Liver (tissue), 7 donors: ENCODE measurements at regions not wholly inside any gene's neighbourhood (a gene's known extent, or its start where the extent isn't known, plus 50 kb on each side); places are given as distances from the start of the nearest gene placed in this dataset.

Experiments
- DNase-seq: peaks from one replicate; pipeline ENCODE4 v3.0.0-alpha.2; 2017; ENCODE audit warnings: low spot score
- H3K27ac ChIP-seq, 2 donors: one replicate each; pipeline ENCODE4 v1.7.0; 2013; ENCODE audit warnings: inconsistent platforms in 2 of 2, low read length in 2 of 2, control low read depth in 1 of 2, low read depth in 1 of 2, mild to moderate bottlenecking in 1 of 2
- H3K27me3 ChIP-seq, 4 donors: one replicate each; pipeline versions ENCODE4 v1.6.1 to v1.7.0; 2013; ENCODE audit warnings: low read length in 3 of 4, inconsistent platforms in 1 of 4, mild to moderate bottlenecking in 1 of 4, moderate library complexity in 1 of 4; ENCODE audit not compliant: control insufficient read depth in 4 of 4, insufficient read depth in 4 of 4
- H3K36me3 ChIP-seq, 4 donors: one replicate each; pipeline versions ENCODE4 v1.6.1 to v1.7.0; 2013; ENCODE audit warnings: low read length in 3 of 4, mild to moderate bottlenecking in 3 of 4, low read depth in 1 of 4, moderate library complexity in 1 of 4; ENCODE audit not compliant: control insufficient read depth in 4 of 4, insufficient read depth in 3 of 4
- H3K4me1 ChIP-seq, 4 donors: one replicate each; pipeline versions ENCODE4 v1.6.1 to v1.7.0; 2013; ENCODE audit warnings: low read length in 3 of 4, mild to moderate bottlenecking in 3 of 4, moderate library complexity in 1 of 4; ENCODE audit not compliant: control insufficient read depth in 4 of 4, insufficient read depth in 4 of 4
- H3K4me3 ChIP-seq, 3 donors: one replicate each; pipeline versions ENCODE4 v1.6.1 to v1.7.0; 2013; ENCODE audit warnings: low read length in 3 of 3, control low read depth in 1 of 3, low read depth in 1 of 3, mild to moderate bottlenecking in 1 of 3
- H3K9ac ChIP-seq, 2 donors: one replicate each; pipeline ENCODE4 v1.7.0; 2013; ENCODE audit warnings: low read length in 2 of 2, mild to moderate bottlenecking in 2 of 2, moderate library complexity in 2 of 2, control low read depth in 1 of 2, low read depth in 1 of 2
- H3K9me3 ChIP-seq, 4 donors: one replicate each; pipeline versions ENCODE4 v1.6.1 to v1.7.0; 2013; ENCODE audit warnings: low read length in 3 of 4; ENCODE audit not compliant: control insufficient read depth in 4 of 4
- ATF3 ChIP-seq: IDR thresholded peaks from 2 replicates; pipeline ENCODE4 v1.6.1; 2016; ENCODE audit warnings: antibody characterized with exemption
- EGR1 ChIP-seq, 2 donors: IDR thresholded peaks; 2 replicates each; pipeline ENCODE4 v1.6.1; 2016 to 2018; ENCODE audit warnings: antibody characterized with exemption in 2 of 2, low read depth in 2 of 2
- FOXA1 ChIP-seq: IDR thresholded peaks from 2 replicates; pipeline ENCODE4 v1.6.1; 2016; ENCODE audit warnings: antibody characterized with exemption
- FOXA2 ChIP-seq: IDR thresholded peaks from 2 replicates; pipeline ENCODE4 v1.6.1; 2016; ENCODE audit warnings: antibody characterized with exemption
- GABPA ChIP-seq, 2 donors: IDR thresholded peaks in 1 of 2; conservative IDR thresholded peaks in 1 of 2; 2 replicates each; pipeline ENCODE4 v1.6.1; 2016; ENCODE audit warnings: antibody characterized with exemption in 2 of 2, mild to moderate bottlenecking in 1 of 2, moderate library complexity in 1 of 2
- HNF4A ChIP-seq, 2 donors: conservative IDR thresholded peaks; 2 replicates each; pipeline ENCODE4 v1.6.1; 2016; ENCODE audit warnings: antibody characterized with exemption in 2 of 2, mild to moderate bottlenecking in 2 of 2
- HNF4G ChIP-seq: IDR thresholded peaks from 2 replicates; pipeline ENCODE4 v1.6.1; 2016; ENCODE audit warnings: antibody characterized with exemption
- JUND ChIP-seq, 2 donors: IDR thresholded peaks; 2 replicates each; pipeline ENCODE4 v1.6.1; 2016; ENCODE audit warnings: antibody characterized with exemption in 2 of 2
- MAX ChIP-seq: IDR thresholded peaks from 2 replicates; pipeline ENCODE4 v1.6.1; 2016; ENCODE audit warnings: antibody characterized with exemption
- NR2F2 ChIP-seq: IDR thresholded peaks from 2 replicates; pipeline ENCODE4 v1.6.1; 2016; ENCODE audit warnings: antibody characterized with exemption
- RAD21 ChIP-seq, 2 donors: IDR thresholded peaks; 2 replicates each; pipeline ENCODE4 v1.6.1; 2016; ENCODE audit warnings: antibody characterized with exemption in 2 of 2, mild to moderate bottlenecking in 2 of 2
- REST ChIP-seq: IDR thresholded peaks from 2 replicates; pipeline ENCODE4 v1.6.1; 2016; ENCODE audit warnings: antibody characterized with exemption, mild to moderate bottlenecking
- RXRA ChIP-seq, 2 donors: IDR thresholded peaks; 2 replicates each; pipeline ENCODE4 v1.6.1; 2017 to 2018; ENCODE audit warnings: antibody characterized with exemption in 2 of 2, mild to moderate bottlenecking in 1 of 2
- SP1 ChIP-seq: IDR thresholded peaks from 2 replicates; pipeline ENCODE4 v1.6.1; 2018; ENCODE audit warnings: antibody characterized with exemption, mild to moderate bottlenecking
- YY1 ChIP-seq: IDR thresholded peaks from 2 replicates; pipeline ENCODE4 v1.6.1; 2016; ENCODE audit warnings: antibody characterized with exemption, mild to moderate bottlenecking
- ZBTB33 ChIP-seq: IDR thresholded peaks from 2 replicates; pipeline ENCODE4 v1.6.1; 2016; ENCODE audit warnings: antibody characterized with exemption
- WGBS: extraction: QIAGEN DNeasy Blood & Tissue Kit; methylation state at CpG from one replicate; pipeline ENCODE4 v1.1.7; 2013; 5-methylcytosine and 5-hydroxymethylcytosine counted together
- donor health status: healthy.
- donor health status: healthy.
- donor health status: healthy.
- donor health status: healthy.

- no peaks in the 10 kb centered on the region for H3K36me3 ChIP-seq
- no peak overlapping the region for H3K4me3 ChIP-seq
- WGBS: 39% methylated on average over 1 of the region's 1 CpG
- DNase-seq: no peak
- no peaks in the 10 kb centered on the region for H3K27me3 ChIP-seq
- no peaks in the 10 kb centered on the region for H3K4me1 ChIP-seq
- no peaks in the 10 kb centered on the region for H3K9me3 ChIP-seq
- TF ChIP-seq HNF4A (conservative IDR thresholded peaks at IDR 0.05) (no peak), RXRA (IDR thresholded peaks at IDR 0.05) (no peak), HNF4G (no peak), ATF3 (no peak), JUND (IDR thresholded peaks at IDR 0.05) (no peak), ZBTB33 (no peak), REST (no peak), YY1 (no peak), EGR1 (IDR thresholded peaks at IDR 0.05; ENCODE audit: low read depth in 2 of 2) (no peak), NR2F2 (no peak), SP1 (no peak), MAX (no peak), RAD21 (IDR thresholded peaks at IDR 0.05) (no peak), FOXA1 (no peak), GABPA (IDR thresholded peaks at IDR 0.05 in 1 of 2, conservative IDR thresholded peaks at IDR 0.05 in 1 of 2) (no peak), FOXA2 (no peak)
- H3K27ac ChIP-seq: no peak overlapping the region
- H3K9ac ChIP-seq: no peak overlapping the region
Measured at GRCh38 chr4:30619679-30620078, 100.5 kb upstream of the PCDH7 start.

GRCh38 chr4:30620711-30621110, 99.5 kb upstream of the PCDH7 start:
- Histone ChIP-seq H3K9ac (no peak overlapping the region), H3K27me3 (no peaks in the 10 kb centered on the region), H3K4me1 (no peaks in the 10 kb centered on the region), H3K9me3 (no peaks in the 10 kb centered on the region), H3K36me3 (no peaks in the 10 kb centered on the region), H3K27ac (no peak overlapping the region), H3K4me3 (no peak overlapping the region)
- no peak for TF ChIP-seq YY1
- no peak for TF ChIP-seq REST
- DNase-seq: no peak
- 42% methylated on average over 1 of the region's 1 CpG for WGBS
